H9 (cell line): ENCODE measurements at regions not wholly inside any gene's neighbourhood (a gene's known extent, or its start where the extent isn't known, plus 50 kb on each side); places are given as distances from the start of the nearest gene placed in this dataset.

ENCODE experiments used
- DNase-seq: peaks from one replicate; pipeline ENCODE4 v3.0.0-alpha.2; 2017
- H2AFZ ChIP-seq: one replicate; pipeline ENCODE4 v1.6.1; 2013; ENCODE audit warnings: mild to moderate bottlenecking, low read length, control low read depth, moderate library complexity
- H2AK5ac ChIP-seq: 2 replicates; pipeline ENCODE4 v1.6.1; 2013; ENCODE audit warnings: low read length, control low read depth, mixed read lengths; ENCODE audit not compliant: insufficient read length
- H2BK120ac ChIP-seq: one replicate; pipeline ENCODE4 v1.6.1; 2013; ENCODE audit warnings: low read depth, mild to moderate bottlenecking, low read length, control low read depth, inconsistent platforms; ENCODE audit not compliant: poor library complexity, severe bottlenecking
- H2BK12ac ChIP-seq: 2 replicates; pipeline ENCODE4 v1.6.1; 2013; ENCODE audit warnings: low read length, control low read depth, mixed read lengths, low read depth; ENCODE audit not compliant: insufficient read length
- H2BK15ac ChIP-seq: 2 replicates; pipeline ENCODE4 v1.6.1; 2013; ENCODE audit warnings: low read depth, low read length, control low read depth
- H2BK20ac ChIP-seq: one replicate; pipeline ENCODE4 v1.6.1; 2013; ENCODE audit warnings: low read depth, mild to moderate bottlenecking, low read length, control low read depth, inconsistent platforms; ENCODE audit not compliant: poor library complexity, severe bottlenecking
- H2BK5ac ChIP-seq: 2 replicates; pipeline ENCODE4 v1.6.1; 2013; ENCODE audit warnings: low read length, control low read depth, mixed read lengths; ENCODE audit not compliant: insufficient read length
- H3K14ac ChIP-seq: 2 replicates; pipeline ENCODE4 v1.6.1; 2013; ENCODE audit warnings: low read length, control low read depth; ENCODE audit not compliant: insufficient read depth
- H3K18ac ChIP-seq: 2 replicates; pipeline ENCODE4 v1.6.1; 2013; ENCODE audit warnings: low read depth, mild to moderate bottlenecking, mixed read lengths, low read length, control low read depth; ENCODE audit not compliant: insufficient read length
- H3K23ac ChIP-seq: 2 replicates; pipeline ENCODE4 v1.6.1; 2013; ENCODE audit warnings: low read length, control low read depth, mixed read lengths, low read depth; ENCODE audit not compliant: insufficient read length
- H3K23me2 ChIP-seq: 2 replicates; pipeline ENCODE4 v1.6.1; 2013; ENCODE audit warnings: low read depth, mild to moderate bottlenecking, mixed read lengths, low read length, control low read depth; ENCODE audit not compliant: insufficient read length, poor library complexity, severe bottlenecking
- H3K27ac ChIP-seq: 2 replicates; pipeline ENCODE4 v1.5.1; 2013; ENCODE audit warnings: low read length, control low read depth, mixed read lengths, low read depth; ENCODE audit not compliant: insufficient read length
- H3K27me3 ChIP-seq: 2 replicates; pipeline ENCODE4 v1.6.1; 2013; ENCODE audit warnings: low read length, control low read depth, inconsistent platforms; ENCODE audit not compliant: insufficient read depth
- H3K4ac ChIP-seq: 2 replicates; pipeline ENCODE4 v1.6.1; 2013; ENCODE audit warnings: low read depth, mild to moderate bottlenecking, control low read depth, inconsistent platforms, low read length, moderate library complexity
- H3K4me1 ChIP-seq: 2 replicates; pipeline ENCODE4 v1.6.1; 2013; ENCODE audit warnings: low read length, control low read depth, inconsistent platforms; ENCODE audit not compliant: insufficient read depth
- H3K4me2 ChIP-seq: 2 replicates; pipeline ENCODE4 v1.6.1; 2013; ENCODE audit warnings: low read length, control low read depth, mixed read lengths; ENCODE audit not compliant: insufficient read length, insufficient read depth
- H3K56ac ChIP-seq: 2 replicates; pipeline ENCODE4 v1.6.1; 2013; ENCODE audit warnings: low read depth, mild to moderate bottlenecking, mixed read lengths, low read length, control low read depth; ENCODE audit not compliant: insufficient read length
- H3K79me1 ChIP-seq: 2 replicates; pipeline ENCODE4 v1.6.1; 2013; ENCODE audit warnings: low read depth, mild to moderate bottlenecking, moderate library complexity, low read length, control low read depth, inconsistent platforms; ENCODE audit not compliant: insufficient read depth, poor library complexity, severe bottlenecking
- H3K79me2 ChIP-seq: 2 replicates; pipeline ENCODE4 v1.6.1; 2013; ENCODE audit warnings: low read length, control low read depth, inconsistent platforms; ENCODE audit not compliant: insufficient read depth
- H3K9ac ChIP-seq: 2 replicates; pipeline ENCODE4 v1.6.1; 2013; ENCODE audit warnings: low read length, control low read depth, mixed read lengths; ENCODE audit not compliant: insufficient read length; ENCODE audit errors: extremely low read depth
- H3K9me3 ChIP-seq: one replicate; pipeline ENCODE4 v1.6.1; 2013; ENCODE audit warnings: low read depth, low read length, inconsistent platforms; ENCODE audit not compliant: control insufficient read depth
- H3T11ph ChIP-seq: one replicate; pipeline ENCODE4 v1.6.1; 2013; ENCODE audit warnings: mild to moderate bottlenecking, low read length, control low read depth, inconsistent platforms
- H4K20me1 ChIP-seq: one replicate; pipeline ENCODE4 v1.6.1; 2013; ENCODE audit not compliant: control insufficient read depth, insufficient read length, insufficient read depth
- H4K5ac ChIP-seq: 2 replicates; pipeline ENCODE4 v1.6.1; 2013; ENCODE audit warnings: low read depth, mild to moderate bottlenecking, mixed read lengths, low read length, control low read depth; ENCODE audit not compliant: insufficient read length
- H4K8ac ChIP-seq: replicated peaks from 2 replicates; pipeline ENCODE4 v1.6.1; 2013; ENCODE audit warnings: low read length, control low read depth, mixed read lengths, low read depth; ENCODE audit not compliant: insufficient read length
- H4K91ac ChIP-seq: 2 replicates; pipeline ENCODE4 v1.6.1; 2013; ENCODE audit warnings: low read depth, mild to moderate bottlenecking, moderate library complexity, mixed read lengths, low read length, control low read depth; ENCODE audit not compliant: insufficient read length
- H3K27ac Mint-ChIP-seq, 3 experiments: 2 replicates in 2 of 3; 3 replicates in 1 of 3; pipeline ENCODE4 v1.8.0; 2020 to 2021; ENCODE audit warnings: mixed read lengths in 3 of 3, mild to moderate bottlenecking in 1 of 3, moderate library complexity in 1 of 3
- H3K27me3 Mint-ChIP-seq: 2 replicates; pipeline ENCODE4 v1.8.0; 2021; ENCODE audit warnings: low read depth, mild to moderate bottlenecking, moderate library complexity, mixed read lengths
- H3K36me3 Mint-ChIP-seq, 3 experiments: 2 replicates in 2 of 3; 3 replicates in 1 of 3; pipeline ENCODE4 v1.8.0; 2020 to 2021; ENCODE audit warnings: low read depth in 3 of 3, mixed read lengths in 3 of 3; ENCODE audit not compliant: insufficient read depth in 1 of 3
- H3K4me1 Mint-ChIP-seq, 2 experiments: 2 replicates each; pipeline ENCODE4 v1.8.0; 2020; ENCODE audit warnings: mixed read lengths in 2 of 2
- H3K4me3 Mint-ChIP-seq, 2 experiments: 2 replicates in 1 of 2; 3 replicates in 1 of 2; pipeline ENCODE4 v1.8.0; 2020 to 2021; ENCODE audit warnings: mild to moderate bottlenecking in 2 of 2, mixed read lengths in 2 of 2, moderate library complexity in 1 of 2
- H3K9me3 Mint-ChIP-seq, 2 experiments: 2 replicates in 1 of 2; 3 replicates in 1 of 2; pipeline ENCODE4 v1.8.0; 2020; ENCODE audit warnings: mild to moderate bottlenecking in 2 of 2, mixed read lengths in 2 of 2, moderate library complexity in 1 of 2
- WGBS: extraction: QIAGEN DNeasy Blood & Tissue Kit; methylation state at CpG from one replicate; pipeline ENCODE4 v1.1.7; 2013; ENCODE audit warnings: missing lambda C conversion rate, low lambda C conversion rate, mixed read lengths; ENCODE audit not compliant: insufficient read length; ENCODE audit errors: extremely low coverage; 5-methylcytosine and 5-hydroxymethylcytosine counted together
- TF ChIP-seq, protein P1 (sequence below): fragments of 200-600 bp; sonication (generic); conservative IDR thresholded peaks from 3 replicates; pipeline ENCODE4 v1.8.0; 2021; ENCODE audit warnings: antibody characterized with exemption, mild to moderate bottlenecking

GRCh38 chr1:73820843-73821242 is 377.1 kb downstream of the LRRIQ3 start:
- no peak overlapping the region for H3K27ac ChIP-seq
- H4K91ac ChIP-seq: no peak overlapping the region
- H4K20me1 ChIP-seq: no peaks in the 10 kb centered on the region
- Mint-ChIP-seq H3K36me3 (no peaks in the 10 kb centered on the region), H3K27ac (no peak overlapping the region), H3K9me3 (no peaks in the 10 kb centered on the region), H3K4me1 (peaks cover 6 to 8% of the 10 kb centered on the region in 2 experiments; a peak in 1 of 4 replicates), H3K4me3 (no peak overlapping the region), H3K27me3 (no peaks in the 10 kb centered on the region)
- no peak overlapping the region for H2AFZ ChIP-seq
- H3K23me2 ChIP-seq: no peaks in the 10 kb centered on the region
- no peak overlapping the region for H2BK120ac ChIP-seq
- H3T11ph ChIP-seq: no peak overlapping the region
- H3K14ac ChIP-seq: no peak overlapping the region
- TF ChIP-seq, protein P1, sequence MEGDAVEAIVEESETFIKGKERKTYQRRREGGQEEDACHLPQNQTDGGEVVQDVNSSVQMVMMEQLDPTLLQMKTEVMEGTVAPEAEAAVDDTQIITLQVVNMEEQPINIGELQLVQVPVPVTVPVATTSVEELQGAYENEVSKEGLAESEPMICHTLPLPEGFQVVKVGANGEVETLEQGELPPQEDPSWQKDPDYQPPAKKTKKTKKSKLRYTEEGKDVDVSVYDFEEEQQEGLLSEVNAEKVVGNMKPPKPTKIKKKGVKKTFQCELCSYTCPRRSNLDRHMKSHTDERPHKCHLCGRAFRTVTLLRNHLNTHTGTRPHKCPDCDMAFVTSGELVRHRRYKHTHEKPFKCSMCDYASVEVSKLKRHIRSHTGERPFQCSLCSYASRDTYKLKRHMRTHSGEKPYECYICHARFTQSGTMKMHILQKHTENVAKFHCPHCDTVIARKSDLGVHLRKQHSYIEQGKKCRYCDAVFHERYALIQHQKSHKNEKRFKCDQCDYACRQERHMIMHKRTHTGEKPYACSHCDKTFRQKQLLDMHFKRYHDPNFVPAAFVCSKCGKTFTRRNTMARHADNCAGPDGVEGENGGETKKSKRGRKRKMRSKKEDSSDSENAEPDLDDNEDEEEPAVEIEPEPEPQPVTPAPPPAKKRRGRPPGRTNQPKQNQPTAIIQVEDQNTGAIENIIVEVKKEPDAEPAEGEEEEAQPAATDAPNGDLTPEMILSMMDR: no peak
- H2BK12ac ChIP-seq: no peak overlapping the region
- H3K79me2 ChIP-seq: no peaks in the 10 kb centered on the region
- no peak overlapping the region for H3K18ac ChIP-seq
- H4K8ac ChIP-seq: no peak overlapping the region
- H4K5ac ChIP-seq: no peak overlapping the region
- no peak overlapping the region for H3K9ac ChIP-seq
- no peak overlapping the region for H3K4ac ChIP-seq
- H2BK15ac ChIP-seq: no peak overlapping the region
- no peak overlapping the region for H2AK5ac ChIP-seq
- H3K23ac ChIP-seq: no peak overlapping the region
- no peak overlapping the region for H3K56ac ChIP-seq
- H3K9me3 ChIP-seq: no peaks in the 10 kb centered on the region
- WGBS: no CpG with 5 or more reads among the region's 1 CpG
- peaks cover 2% of the 10 kb centered on the region; the same call in 1 of the 2 replicates for H3K4me1 ChIP-seq
- H3K27me3 ChIP-seq: no peaks in the 10 kb centered on the region
- no peaks in the 10 kb centered on the region for H3K79me1 ChIP-seq
- H2BK5ac ChIP-seq: no peak overlapping the region
- H2BK20ac ChIP-seq: no peak overlapping the region
- H3K4me2 ChIP-seq: no peak overlapping the region
- DNase-seq: no peak
